Activated CD4-positive, alpha-beta T cell treated with anti-CD3 and anti-CD28 coated beads, Interleukin-2, amount 50 U/mL, for 48 hours (primary cell): ENCODE measurements at regions not wholly inside any gene's neighbourhood (a gene's known extent, or its start where the extent isn't known, plus 50 kb on each side); places are given as distances from the start of the nearest gene placed in this dataset.
"Not testable (repeated sequence)": the region's sequence is repeated elsewhere in the genome, so short reads cannot be mapped to it uniquely, and the experiment has no call there.

ENCODE experiments used
- DNase-seq, 2 experiments: peaks; one replicate each; pipeline ENCODE4 v3.0.0-alpha.2; 2020

DNA sequence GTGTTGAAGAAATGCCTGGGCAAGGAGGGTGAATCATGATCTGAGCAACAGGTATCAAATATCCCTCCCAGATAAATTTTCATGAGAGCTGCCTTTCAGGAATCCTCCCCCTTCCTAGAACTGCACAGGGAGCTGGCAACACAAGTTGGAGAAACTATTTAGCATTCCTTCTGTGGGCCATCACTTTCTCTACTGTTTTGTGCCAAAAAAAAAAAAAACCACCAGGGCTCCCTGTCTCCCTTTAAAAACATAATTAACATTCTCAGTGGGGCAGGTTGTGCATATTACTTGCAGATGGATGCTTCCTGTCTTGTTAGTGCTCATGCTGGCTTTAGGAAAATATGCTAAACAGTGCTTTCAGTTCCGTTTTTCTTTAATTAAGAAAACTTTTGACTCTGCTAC, 234.9 kb upstream of the LMCD1 start:
- no peak for DNase-seq

DNA sequence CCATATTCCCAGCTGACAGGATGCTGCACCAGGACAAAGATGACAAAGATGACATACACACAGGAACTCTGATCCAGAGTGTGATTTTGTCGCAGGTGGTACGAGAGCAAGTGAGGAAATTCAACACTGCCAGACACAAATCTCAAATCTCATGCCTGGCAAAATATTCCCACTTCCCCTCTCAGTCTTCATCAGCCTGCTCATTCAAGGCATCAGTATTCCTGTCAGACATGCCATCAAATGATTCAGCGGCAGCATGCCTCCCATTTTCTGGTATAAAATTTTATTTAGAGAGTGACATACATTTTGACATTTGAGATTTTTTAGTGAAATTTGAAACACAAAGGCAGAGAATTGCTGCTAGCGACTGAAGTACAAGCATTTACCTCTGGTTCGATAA, 228.1 kb upstream of the LMCD1 start:
- no peak for DNase-seq

GRCh38 chr3:8276056-8276455, 225.6 kb upstream of the LMCD1 start:
- DNase-seq, result no peak

DNA sequence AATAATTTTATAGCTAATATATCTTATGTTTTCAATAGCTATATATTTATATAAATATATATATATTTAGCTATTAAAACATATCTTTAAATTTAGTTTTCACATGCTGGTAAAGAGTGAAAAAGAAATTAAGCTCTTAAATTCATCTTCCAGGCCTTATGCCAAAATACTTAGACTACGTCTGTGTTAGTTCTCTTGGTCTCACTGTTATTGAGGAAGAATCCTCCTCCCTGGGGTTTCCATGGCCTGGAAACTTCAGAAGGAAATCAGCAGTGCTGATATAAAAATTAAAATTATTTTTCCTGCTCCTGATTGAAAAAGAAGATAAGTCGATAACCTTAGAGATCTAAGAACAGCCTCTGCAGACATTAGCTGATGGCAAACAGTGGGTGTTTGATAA, 225.1 kb upstream of the LMCD1 start:
- DNase-seq, result no peak

DNA sequence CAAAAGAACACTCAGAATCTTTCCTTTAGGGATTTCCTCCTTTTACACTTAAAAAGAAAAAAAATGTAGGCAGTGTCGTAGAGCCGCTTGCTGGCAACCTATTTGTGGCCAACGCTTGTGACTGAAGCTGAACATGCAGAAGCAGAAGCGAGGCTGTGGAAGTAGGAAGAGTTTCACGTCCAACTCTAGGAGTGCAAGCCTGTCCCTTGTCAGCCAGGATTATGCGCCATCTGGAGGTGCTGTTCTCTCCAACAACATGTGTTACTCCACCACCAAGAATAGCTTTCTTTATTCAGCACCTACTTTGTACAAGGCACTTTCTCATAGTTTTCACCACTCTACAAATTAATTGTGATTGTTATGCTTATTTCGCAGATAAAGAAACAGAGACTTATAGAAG, 223.2 kb upstream of the LMCD1 start:
- no peak for DNase-seq

GRCh38 chr3:8279476-8279875, 222.1 kb upstream of the LMCD1 start:
- DNase-seq, result no peak

DNA sequence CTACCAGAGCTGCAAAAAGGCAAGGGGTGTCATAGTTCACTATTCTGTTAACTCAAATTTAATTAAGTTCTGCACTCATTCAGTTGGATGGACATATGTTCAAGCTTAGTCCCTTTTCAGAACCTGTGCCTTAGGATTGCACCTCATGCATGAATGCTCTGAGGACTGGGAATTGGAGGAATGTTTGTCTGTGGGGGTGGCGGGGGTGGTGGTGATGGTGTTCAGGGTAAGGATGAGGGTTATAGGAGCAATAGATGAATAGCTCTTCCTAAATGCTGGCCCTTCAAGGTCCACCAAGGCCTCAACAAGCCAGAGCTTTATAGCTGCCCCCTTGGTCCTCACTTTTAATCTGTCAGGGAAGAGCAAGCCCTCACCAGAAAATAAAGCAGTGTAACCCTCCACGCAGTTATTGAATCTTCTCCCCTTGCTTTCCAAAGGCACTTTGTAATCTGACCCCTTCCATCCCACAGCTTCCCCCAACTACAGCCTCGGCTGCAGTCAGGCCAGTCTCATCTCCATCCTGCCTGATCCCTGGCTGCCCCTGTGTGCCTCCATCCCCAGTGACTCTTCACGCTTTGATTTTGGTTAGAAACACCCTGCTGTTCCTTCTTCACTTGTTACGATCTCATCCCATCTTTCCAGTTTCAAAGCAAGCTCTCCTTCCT, 221.6 kb upstream of the LMCD1 start:
- DNase-seq, result no peak

DNA sequence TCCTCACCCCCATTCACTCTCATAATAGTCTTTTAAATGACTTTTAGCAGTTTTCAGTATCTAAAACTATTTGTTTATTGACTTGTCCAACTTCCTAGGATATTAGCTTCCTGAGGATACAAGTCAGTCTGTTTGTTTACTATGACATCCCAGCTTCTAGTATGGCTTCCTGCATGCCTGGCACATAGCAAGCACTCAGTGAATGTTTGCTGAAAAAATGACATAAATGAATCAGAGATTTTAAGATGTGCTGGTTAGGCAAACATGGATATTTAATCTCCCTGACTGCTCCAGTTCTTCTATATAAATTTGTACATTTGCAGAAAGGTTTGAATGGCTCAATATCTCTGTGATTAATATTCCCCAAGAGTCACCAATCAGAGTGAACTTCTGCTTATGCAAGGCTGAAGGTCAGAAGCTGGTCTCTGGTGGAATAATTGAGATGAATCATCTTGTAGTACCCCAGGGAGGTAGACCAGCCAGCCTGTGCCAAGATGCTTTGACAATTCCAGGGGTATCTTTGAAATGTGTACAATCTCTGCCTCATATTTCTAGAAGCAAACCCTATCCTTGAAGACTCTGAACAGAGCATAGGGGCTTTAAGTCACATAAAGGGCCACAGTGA, 219.0 kb upstream of the LMCD1 start:
- DNase-seq, result no peak

DNA sequence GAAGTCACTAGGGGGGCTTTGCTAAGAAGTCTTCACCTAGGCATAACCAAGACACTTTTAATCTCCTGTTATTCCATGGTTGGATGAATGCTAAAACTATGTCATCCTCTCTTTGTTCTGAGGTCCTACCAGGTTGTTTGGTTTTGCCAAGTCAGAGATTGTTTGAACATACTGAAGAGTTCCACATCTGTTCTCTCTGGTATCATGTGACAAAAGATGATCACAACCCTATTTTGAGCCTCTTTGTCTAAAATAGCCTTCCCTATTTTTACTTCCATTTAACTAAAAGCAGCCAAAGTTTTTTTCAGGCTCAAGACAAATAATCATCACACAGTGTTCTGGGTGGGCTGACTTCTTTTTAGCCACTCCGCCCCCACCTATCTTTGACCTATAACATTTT, 218.4 kb upstream of the LMCD1 start:
- no peak for DNase-seq

GRCh38 chr3:8286086-8286485, 215.5 kb upstream of the LMCD1 start:
- no peak for DNase-seq

DNA sequence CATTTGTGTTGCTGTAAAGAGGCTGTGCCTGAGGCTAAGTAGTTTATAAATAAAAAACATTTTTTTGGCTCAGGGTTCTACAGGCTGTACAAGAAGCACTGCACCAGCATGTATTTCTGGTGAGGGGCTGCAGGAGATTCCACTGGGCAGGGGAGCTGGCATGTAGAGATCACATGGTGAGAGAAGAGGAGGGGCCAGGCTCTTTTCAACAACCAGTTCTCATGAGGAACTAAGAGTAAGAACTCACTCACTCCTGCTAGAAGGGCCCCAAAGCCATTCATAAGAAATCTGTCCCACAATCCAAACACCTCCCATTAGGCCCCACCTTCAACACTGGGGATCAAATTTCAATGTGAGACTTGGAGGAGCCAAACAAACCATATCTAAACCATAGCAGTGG, 214.9 kb upstream of the LMCD1 start:
- DNase-seq, result no peak

DNA sequence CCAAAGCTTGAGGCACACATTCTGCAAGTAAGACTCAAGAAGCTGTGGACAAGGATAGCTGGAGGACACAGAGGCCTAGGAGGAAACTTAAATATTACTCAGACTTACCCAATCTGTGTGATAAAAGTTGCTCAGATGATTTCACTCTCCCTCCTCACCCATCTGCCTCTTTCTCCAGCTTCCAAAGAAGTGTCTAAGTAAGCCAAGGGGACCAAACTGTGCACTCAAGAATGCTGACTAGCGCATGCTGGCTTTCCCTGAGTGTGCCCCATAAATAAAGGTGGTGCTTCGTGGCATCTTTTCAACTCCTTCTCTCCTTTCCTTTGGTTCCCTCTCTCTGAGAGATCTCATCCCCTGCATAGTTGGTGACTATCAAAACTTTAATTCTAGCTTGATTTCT, 211.0 kb upstream of the LMCD1 start:
- DNase-seq, result no peak

DNA sequence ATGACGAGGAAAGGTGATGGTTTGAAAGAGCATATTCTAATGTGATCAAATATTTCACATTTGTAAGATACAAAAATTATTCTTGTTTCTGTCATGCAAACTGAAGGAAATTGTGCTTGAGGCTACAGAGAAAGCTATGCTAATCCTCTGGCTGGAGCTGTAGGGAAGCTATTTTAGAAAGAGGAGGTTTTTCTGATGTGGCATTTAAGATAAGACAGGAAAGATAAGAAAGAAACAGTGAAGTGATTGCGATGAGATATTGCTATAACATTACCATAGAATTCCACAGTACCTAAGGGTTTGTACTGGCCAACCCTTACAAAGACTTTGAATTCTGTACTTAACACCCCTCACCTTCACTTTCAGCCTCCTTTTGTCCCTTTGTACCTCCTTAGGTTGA, 205.2 kb upstream of the LMCD1 start:
- DNase-seq, result no peak

DNA sequence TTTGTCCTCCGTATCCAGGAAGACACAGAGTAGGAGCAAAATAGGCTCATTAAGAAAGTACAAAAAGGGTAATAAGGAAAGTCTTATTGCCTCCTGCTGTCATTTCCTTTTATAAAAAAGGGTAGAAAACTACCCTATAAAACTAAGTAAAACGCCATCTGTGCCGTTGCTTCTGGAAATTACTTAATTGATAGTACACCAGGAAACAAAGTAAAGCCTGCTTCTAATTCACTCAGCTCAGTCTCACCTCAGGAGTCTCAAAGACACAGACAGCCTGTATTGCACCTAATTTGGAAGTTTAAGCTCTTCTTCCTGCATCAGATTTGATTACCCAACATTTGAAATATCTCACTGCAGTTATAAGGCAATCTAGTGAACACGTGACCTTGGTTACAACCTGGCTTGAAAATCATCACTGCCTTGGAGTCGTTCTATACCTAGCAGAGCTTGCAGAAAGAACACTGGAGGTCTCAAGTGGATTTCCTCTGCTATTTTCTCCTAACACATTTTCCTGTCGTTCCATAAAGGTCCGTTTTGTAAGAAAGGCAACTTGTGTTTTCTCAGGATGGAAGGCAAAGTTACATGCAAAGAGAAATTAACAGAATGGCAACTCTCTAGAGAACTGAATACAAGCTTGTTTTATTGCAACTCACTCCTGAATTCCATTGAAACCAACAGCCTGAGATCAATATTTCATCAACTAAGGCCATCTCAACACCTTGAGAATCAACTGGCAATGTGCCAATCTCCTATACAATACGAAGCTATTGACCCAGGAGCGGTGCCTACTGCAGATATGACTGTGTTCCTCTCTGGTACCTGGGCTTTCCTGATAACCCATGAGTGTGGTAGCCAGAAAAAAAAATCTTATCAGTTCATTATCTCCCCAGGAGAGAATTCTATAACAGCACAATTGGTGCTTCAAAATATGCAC, 203.3 kb upstream of the LMCD1 start:
- DNase-seq, result no peak

DNA sequence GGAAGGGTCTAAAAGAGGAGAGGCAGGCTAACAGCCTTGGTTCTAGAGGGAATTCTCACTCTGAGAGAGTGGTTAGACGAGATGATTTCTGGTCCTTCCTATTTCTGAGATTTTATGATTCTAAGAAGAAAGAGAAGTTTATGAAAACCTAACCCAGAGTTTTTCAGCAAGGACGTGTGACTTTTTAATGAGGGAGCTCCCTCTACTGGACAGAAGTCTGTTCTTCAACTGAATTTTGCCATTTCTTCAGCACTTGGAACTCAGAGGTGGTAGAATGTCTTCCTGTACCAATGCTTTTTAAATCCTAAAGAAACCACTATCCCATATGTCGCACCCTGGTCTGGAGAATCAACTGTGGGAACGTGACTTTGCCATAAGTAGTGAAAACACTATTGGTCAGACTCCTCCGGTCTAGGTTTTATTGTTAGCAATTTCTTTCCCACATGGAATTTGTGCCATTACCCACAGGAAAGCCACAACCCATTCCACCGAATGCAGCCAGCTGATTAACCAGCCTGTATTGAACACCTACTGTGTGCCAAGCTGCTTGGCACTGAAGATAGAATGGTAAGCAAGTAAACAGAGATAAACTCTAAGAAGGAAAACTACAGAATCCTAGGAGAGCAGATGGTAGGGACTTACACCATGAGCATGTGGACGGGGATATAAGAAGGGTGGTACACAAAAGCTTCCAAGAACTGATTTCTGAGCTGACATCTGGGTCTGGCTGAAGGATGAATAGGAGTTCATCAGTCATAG, 199.5 kb upstream of the LMCD1 start:
- DNase-seq, result no peak

- no peak for DNase-seq
Observed at GRCh38 chr3:8303466-8303865, 198.2 kb upstream of the LMCD1 start.

DNA sequence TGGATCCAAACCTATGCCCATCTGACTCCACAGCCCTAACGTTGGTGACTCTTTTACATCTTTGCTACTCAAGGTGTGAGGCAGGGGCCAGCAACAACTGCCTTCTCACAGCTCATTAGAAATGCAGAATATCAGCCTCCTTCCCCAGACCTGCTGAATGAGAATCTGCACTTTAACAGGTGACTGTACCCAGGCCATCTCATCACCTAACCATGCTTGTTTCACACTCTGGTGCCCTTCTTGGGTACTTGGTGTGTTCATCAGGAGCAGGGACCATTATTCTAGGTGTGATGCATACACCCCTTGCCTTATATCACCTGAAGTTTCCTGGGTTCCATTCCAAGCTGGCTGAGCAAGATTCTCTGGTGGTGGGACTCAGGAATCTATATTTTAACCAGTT, 196.3 kb upstream of the LMCD1 start:
- DNase-seq, result no peak

DNA sequence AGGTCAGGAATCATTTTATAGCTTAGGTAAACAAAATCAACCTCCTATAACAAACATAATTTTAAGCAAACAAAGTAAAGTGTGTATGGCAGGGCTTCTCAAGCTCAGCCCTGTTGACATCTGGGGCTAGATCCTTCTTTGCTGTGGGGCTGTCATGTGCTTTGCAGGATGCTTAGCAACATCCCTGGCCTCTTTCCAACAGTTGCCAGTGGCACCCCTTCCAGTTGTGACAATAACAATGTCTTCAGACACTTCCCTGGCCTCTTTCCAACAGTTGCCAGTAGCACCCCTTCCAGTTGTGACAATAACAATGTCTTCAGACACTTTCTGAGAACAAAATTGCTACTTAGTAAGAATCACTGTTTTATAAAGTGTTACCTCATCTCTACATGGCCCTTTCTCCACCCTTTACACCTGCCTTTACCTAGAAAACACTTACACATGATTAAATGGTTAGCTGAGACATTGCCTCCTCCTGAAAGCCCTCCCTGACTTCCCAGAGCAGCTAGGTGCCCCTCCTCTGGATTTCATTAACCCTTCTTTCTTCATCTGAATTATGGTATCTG, 194.0 kb upstream of the LMCD1 start:
- no peak for DNase-seq

DNA sequence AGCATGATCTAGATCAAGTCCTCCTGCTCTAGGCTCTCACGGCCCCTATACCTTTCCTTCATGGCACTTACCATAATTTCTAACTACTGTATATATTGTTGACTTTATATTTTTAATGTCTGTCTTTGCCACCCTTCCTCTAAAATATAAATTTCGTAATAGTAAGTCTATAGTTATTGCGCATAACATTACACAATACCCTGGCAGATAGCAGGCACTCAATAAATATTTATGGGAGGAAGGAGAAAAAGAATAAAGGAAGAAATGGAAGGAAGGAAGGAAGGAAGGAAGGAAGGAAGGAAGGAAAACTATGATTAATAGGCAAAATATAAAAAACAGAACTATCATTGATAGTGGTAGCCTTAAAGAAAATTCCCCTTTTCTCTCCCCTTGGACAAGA, 190.3 kb upstream of the LMCD1 start:
- no peak for DNase-seq

- DNase-seq, result no peak
Observed at GRCh38 chr3:8312685-8313084, 188.9 kb upstream of the LMCD1 start.

DNA sequence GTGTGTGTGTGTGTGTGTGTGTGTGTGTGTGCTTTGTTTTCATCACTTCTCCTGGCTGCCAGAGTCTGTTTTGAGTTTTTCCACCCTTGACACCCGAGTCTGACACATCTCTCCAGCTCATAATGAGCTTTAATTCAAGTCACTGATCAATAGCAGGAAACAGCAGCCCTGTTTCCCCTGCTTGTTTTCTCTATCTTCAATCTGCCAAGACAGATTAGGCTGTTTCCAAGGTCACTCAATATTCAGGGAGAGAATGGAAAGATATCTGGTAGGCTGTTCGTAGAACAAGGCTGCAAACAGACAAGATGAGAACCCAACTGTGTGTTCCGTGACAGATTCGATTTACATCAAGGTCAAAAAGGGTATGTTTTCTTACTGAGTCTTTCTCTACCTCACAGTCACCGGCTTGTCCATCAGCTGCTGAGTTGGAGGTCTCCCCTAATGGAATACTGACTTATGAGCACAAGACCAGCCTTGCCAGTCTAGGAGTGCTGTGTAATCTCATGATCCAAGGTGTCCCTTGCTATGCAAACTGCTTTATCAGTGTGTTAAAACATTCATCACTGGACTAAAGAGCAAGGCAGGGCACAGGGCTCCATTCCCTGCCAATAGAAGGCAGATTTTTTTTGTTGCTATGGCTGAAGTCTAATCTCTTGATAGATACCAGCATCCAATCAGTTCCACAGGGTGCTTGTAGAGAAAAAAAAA, 187.9 kb upstream of the LMCD1 start:
- DNase-seq, result no peak

DNA sequence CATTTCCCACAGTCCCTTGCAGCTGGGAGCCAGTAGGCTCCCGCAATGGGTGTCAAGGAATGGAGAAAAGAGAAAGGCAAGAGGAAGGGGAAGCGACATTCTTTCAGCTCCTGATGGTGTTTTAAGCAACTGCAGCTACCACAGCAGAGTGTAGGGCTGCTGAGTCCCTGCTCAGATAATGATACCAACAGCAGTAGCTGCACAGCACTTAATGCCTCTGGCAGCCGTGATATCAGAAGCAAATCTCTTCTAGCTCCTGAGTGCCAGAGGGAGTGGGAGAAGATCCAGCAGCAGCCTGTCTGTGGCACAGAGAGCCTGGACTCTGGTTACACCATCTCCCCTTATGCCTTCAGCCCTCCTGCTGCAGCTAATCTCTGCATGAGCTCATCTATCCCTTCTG, 186.1 kb upstream of the LMCD1 start:
- not testable (repeated sequence) for DNase-seq
